ENCODE measurements at regions not wholly inside any gene's neighbourhood (a gene's known extent, or its start where the extent isn't known, plus 50 kb on each side); places are given as distances from the start of the nearest gene placed in this dataset.

GRCh38 chr2:7109533-7109885, 192.3 kb downstream of the RNF144A start:
- no peak for TF ChIP-seq CTCF (IDR thresholded peaks at IDR 0.05; ENCODE audit: low read depth, low read length)
- no peak overlapping the region for H3K4me3 ChIP-seq (replicated peaks in 1 of 2; ENCODE audit: low read depth in 2 of 2, low read length in 2 of 2)
- no peak for DNase-seq (ENCODE audit: low read depth in 2 of 2)

DNA sequence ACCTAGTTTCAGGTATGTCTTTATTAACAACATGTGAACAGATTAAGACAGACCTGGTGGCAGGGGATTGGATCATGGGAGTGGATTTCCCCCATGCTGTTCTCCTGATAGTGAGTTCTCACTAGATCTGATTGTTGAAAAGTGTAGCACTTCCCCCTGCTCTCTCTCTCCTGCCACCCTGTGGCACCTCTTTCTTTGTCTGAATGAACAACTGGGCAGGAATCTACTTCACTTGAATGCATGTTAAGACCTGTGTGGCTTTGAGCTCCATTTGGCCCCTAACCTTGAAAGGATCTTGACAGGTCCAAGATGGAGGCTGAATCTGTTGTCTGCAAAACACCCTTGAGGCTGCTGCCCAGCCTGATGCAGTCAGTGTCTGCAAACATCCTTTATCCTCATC, 194.4 kb downstream of the RNF144A start:
- DNase-seq (ENCODE audit: low read depth in 2 of 2) = no peak
- TF ChIP-seq CTCF (IDR thresholded peaks at IDR 0.05; ENCODE audit: low read depth, low read length) = no peak

DNA sequence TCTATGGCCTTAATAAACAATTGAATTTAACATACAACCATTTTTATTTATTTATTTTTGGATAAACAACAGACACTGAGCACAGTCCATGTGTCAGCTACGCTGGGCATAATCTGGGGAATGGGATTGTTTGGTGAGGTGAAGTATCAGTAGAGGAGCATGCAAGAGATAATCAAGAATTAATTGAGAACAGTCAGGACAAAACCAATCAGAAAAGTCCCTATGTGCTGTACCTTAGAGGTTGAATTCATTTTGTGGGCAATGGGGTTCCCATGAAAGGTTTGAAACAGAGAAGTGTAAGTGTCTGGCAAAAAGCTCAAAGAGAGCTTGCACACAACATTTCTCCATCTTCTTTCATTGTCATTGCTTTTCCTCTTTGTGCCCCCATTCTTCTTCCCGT, 198.2 kb downstream of the RNF144A start:
- H3K4me3 ChIP-seq (replicated peaks in 1 of 2; ENCODE audit: low read depth in 2 of 2, low read length in 2 of 2) = no peak overlapping the region
- no peak for TF ChIP-seq CTCF (IDR thresholded peaks at IDR 0.05; ENCODE audit: low read depth, low read length)
- DNase-seq (ENCODE audit: low read depth in 2 of 2) = no peak

More for the DNA sequence above, 194.4 kb downstream of the RNF144A start:
- H3K4me3 ChIP-seq (replicated peaks in 1 of 2; ENCODE audit: low read depth in 2 of 2, low read length in 2 of 2) = no peak overlapping the region

DNA sequence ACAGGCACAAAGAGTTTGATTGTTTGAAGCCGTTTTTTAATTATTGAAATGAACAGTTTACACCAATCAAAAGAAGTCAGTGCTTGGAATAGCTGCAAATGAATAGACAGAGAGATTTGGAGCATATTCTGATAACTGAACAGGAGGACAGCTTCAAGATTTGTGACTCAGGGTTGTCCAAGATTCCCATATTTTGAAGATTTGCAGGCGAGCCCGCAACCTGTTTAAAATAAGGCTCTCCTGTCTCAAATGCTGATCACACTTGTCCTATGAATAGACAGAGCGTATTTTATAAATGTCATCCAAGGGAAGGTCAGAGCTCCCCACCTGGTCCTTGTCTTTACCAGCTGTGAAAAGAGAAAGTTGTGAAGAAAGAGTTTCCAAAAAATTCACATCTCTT, 198.7 kb downstream of the RNF144A start:
- DNase-seq (ENCODE audit: low read depth in 2 of 2) = no peak
- no peak for TF ChIP-seq CTCF (IDR thresholded peaks at IDR 0.05; ENCODE audit: low read depth, low read length)
- H3K4me3 ChIP-seq (replicated peaks in 1 of 2; ENCODE audit: low read depth in 2 of 2, low read length in 2 of 2) = no peak overlapping the region

GRCh38 chr2:7116511-7116910, 199.3 kb downstream of the RNF144A start:
- DNase-seq (ENCODE audit: low read depth in 2 of 2) = no peak
- no peak for TF ChIP-seq CTCF (IDR thresholded peaks at IDR 0.05; ENCODE audit: low read depth, low read length)
- no peak overlapping the region for H3K4me3 ChIP-seq (replicated peaks in 1 of 2; ENCODE audit: low read depth in 2 of 2, low read length in 2 of 2)

GRCh38 chr2:7117076-7117475, 199.9 kb downstream of the RNF144A start:
- DNase-seq (ENCODE audit: low read depth in 2 of 2) = no peak
- no peak overlapping the region for H3K4me3 ChIP-seq (replicated peaks in 1 of 2; ENCODE audit: low read depth in 2 of 2, low read length in 2 of 2)
- TF ChIP-seq CTCF (IDR thresholded peaks at IDR 0.05; ENCODE audit: low read depth, low read length) = no peak

DNA sequence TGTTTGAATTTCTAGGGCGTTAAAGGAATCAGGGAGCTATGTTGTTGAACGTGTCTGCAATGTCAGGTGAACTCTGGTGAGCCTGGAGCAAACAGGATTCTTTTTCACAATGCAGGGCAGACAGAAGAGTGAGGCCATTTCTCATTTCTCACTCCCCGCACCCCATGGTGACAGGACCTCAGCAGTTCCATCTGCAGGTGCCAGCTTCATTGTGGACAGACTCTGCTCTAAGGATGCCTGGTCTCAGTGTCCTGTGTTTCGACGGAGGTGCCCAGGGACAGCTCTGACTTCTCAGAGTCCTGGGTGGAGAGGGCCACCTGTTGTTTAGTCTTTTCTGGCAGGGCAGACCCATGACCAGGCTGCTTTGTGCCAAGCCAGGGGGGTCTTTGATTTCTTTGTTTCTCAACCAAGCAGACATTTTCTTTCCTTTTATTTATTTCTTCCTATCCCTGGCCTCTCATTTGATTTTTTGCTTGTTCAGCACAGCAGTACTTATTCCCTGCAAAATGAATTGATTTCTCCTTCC, 201.5 kb downstream of the RNF144A start:
- DNase-seq (ENCODE audit: low read depth in 2 of 2) = no peak
- no peak for TF ChIP-seq CTCF (IDR thresholded peaks at IDR 0.05; ENCODE audit: low read depth, low read length)
- H3K4me3 ChIP-seq (replicated peaks in 1 of 2; ENCODE audit: low read depth in 2 of 2, low read length in 2 of 2) = no peak overlapping the region
